Hepatocyte (in vitro differentiated cells): ENCODE measurements at regions not wholly inside any gene's neighbourhood (a gene's known extent, or its start where the extent isn't known, plus 50 kb on each side); places are given as distances from the start of the nearest gene placed in this dataset.

Experiments
- DNase-seq: peaks from one replicate; pipeline ENCODE4 v3.0.0-alpha.2; 2016; ENCODE audit warnings: low spot score
- H2AFZ ChIP-seq: fragments of 200-600 bp; sonication (generic); 2 replicates; pipeline ENCODE4 v1.6.0; 2016; ENCODE audit warnings: antibody characterized with exemption, mild to moderate bottlenecking
- H3K27ac ChIP-seq: fragments of 200-600 bp; sonication (generic); 2 replicates; pipeline ENCODE4 v1.5.1; 2016; ENCODE audit warnings: mild to moderate bottlenecking
- H3K27me3 ChIP-seq: fragments of 200-600 bp; sonication (generic); 2 replicates; pipeline ENCODE4 v1.6.1; 2016
- H3K36me3 ChIP-seq: fragments of 200-600 bp; sonication (generic); replicated peaks from 2 replicates; pipeline ENCODE4 v1.5.1; 2016; ENCODE audit warnings: low read depth; ENCODE audit not compliant: insufficient read depth
- H3K4me1 ChIP-seq: fragments of 200-600 bp; sonication (generic); 2 replicates; pipeline ENCODE4 v1.5.1; 2016; ENCODE audit warnings: mild to moderate bottlenecking, moderate library complexity; ENCODE audit not compliant: insufficient read depth
- H3K4me2 ChIP-seq: fragments of 200-600 bp; sonication (generic); 2 replicates; pipeline ENCODE4 v1.6.0; 2016
- H3K4me3 ChIP-seq: fragments of 200-600 bp; sonication (generic); 2 replicates; pipeline ENCODE4 v1.5.1; 2016; ENCODE audit warnings: mild to moderate bottlenecking
- H3K79me2 ChIP-seq: fragments of 200-600 bp; sonication (generic); 2 replicates; pipeline ENCODE4 v1.6.0; 2017; ENCODE audit warnings: mild to moderate bottlenecking
- H3K9me2 ChIP-seq: fragments of 200-600 bp; sonication (generic); replicated peaks from 2 replicates; pipeline ENCODE4 v1.6.0; 2017; ENCODE audit warnings: mild to moderate bottlenecking; ENCODE audit not compliant: insufficient read depth
- H3K9me3 ChIP-seq: fragments of 200-600 bp; sonication (generic); 2 replicates; pipeline ENCODE4 v1.5.1; 2016; ENCODE audit warnings: low read depth, mild to moderate bottlenecking
- H4K20me1 ChIP-seq: fragments of 200-600 bp; sonication (generic); 2 replicates; pipeline ENCODE4 v1.6.0; 2016; ENCODE audit warnings: mild to moderate bottlenecking; ENCODE audit not compliant: insufficient read depth, poor library complexity, severe bottlenecking
- EZH2 ChIP-seq: fragments of 200-600 bp; sonication (generic); IDR thresholded peaks from 2 replicates; pipeline ENCODE4 v1.6.1; 2016; ENCODE audit warnings: antibody characterized with exemption, mild to moderate bottlenecking, borderline replicate concordance
- EZH2phosphoT487 ChIP-seq: fragments of 200-600 bp; sonication (generic); IDR thresholded peaks from one replicate; pipeline ENCODE4 v1.6.1; 2018; ENCODE audit warnings: antibody characterized with exemption, mild to moderate bottlenecking, low read depth, moderate library complexity; ENCODE audit not compliant: unreplicated experiment, severe bottlenecking
- WGBS: methylation state at CpG from one replicate; pipeline ENCODE4 v1.1.6; 2016; ENCODE audit warnings: low lambda C conversion rate; ENCODE audit errors: missing lambda C conversion rate; 5-methylcytosine and 5-hydroxymethylcytosine counted together
- TF ChIP-seq, protein P1 (sequence below): fragments of 200-600 bp; sonication (generic); IDR thresholded peaks from 2 replicates; pipeline ENCODE4 v1.5.1; 2016; ENCODE audit warnings: antibody characterized with exemption, mild to moderate bottlenecking; ENCODE audit not compliant: poor library complexity

- Histone ChIP-seq H3K27me3 (no peaks in the 10 kb centered on the region), H3K27ac (no peak overlapping the region), H3K9me3 (no peaks in the 10 kb centered on the region), H3K9me2 (no peaks in the 10 kb centered on the region), H3K36me3 (no peaks in the 10 kb centered on the region), H3K4me1 (no peaks in the 10 kb centered on the region), H3K79me2 (no peaks in the 10 kb centered on the region), H3K4me2 (no peak overlapping the region), H3K4me3 (no peak overlapping the region), H2AFZ (no peak overlapping the region), H4K20me1 (no peaks in the 10 kb centered on the region)
- 90% methylated on average over 2 of the region's 2 CpGs for WGBS
- DNase-seq = no peak
- no peak for TF ChIP-seq EZH2phosphoT487
- TF ChIP-seq, protein P1, sequence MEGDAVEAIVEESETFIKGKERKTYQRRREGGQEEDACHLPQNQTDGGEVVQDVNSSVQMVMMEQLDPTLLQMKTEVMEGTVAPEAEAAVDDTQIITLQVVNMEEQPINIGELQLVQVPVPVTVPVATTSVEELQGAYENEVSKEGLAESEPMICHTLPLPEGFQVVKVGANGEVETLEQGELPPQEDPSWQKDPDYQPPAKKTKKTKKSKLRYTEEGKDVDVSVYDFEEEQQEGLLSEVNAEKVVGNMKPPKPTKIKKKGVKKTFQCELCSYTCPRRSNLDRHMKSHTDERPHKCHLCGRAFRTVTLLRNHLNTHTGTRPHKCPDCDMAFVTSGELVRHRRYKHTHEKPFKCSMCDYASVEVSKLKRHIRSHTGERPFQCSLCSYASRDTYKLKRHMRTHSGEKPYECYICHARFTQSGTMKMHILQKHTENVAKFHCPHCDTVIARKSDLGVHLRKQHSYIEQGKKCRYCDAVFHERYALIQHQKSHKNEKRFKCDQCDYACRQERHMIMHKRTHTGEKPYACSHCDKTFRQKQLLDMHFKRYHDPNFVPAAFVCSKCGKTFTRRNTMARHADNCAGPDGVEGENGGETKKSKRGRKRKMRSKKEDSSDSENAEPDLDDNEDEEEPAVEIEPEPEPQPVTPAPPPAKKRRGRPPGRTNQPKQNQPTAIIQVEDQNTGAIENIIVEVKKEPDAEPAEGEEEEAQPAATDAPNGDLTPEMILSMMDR = no peak
- TF ChIP-seq EZH2 = no peak
Measured at GRCh38 chr5:91598216-91598615, 215.1 kb upstream of the ARRDC3 start.

DNA sequence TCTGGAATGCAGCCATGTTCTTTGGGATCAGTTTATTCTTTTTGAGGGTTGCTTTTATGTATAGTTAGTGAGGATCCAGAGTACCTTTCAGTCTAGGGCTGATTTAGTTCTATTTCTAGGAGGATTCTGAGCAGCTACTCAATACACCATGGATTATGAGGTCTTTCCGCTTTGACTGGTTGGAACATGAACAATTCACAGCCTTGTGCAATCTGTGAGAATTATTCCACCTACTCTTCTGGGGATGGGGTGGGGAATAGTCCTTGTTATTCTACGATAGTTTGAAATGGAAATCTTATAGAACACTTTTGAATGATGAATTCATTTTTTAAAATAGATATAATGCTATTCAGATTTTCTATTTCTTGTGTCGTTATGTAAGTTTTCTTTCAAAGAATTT lies 212.3 kb upstream of the ARRDC3 start:
- Histone ChIP-seq H3K4me3 (no peak overlapping the region), H3K9me2 (no peaks in the 10 kb centered on the region), H3K9me3 (peaks cover 3% of the 10 kb centered on the region), H3K4me2 (no peak overlapping the region), H3K4me1 (no peaks in the 10 kb centered on the region), H3K79me2 (no peaks in the 10 kb centered on the region), H3K27me3 (no peaks in the 10 kb centered on the region), H3K27ac (no peak overlapping the region), H2AFZ (no peak overlapping the region), H3K36me3 (no peaks in the 10 kb centered on the region), H4K20me1 (no peaks in the 10 kb centered on the region)
- TF ChIP-seq EZH2 (no peak), EZH2phosphoT487 (no peak)
- TF ChIP-seq, protein P1 = no peak
- DNase-seq = no peak
- 89% methylated on average over 3 of the region's 3 CpGs for WGBS

DNA sequence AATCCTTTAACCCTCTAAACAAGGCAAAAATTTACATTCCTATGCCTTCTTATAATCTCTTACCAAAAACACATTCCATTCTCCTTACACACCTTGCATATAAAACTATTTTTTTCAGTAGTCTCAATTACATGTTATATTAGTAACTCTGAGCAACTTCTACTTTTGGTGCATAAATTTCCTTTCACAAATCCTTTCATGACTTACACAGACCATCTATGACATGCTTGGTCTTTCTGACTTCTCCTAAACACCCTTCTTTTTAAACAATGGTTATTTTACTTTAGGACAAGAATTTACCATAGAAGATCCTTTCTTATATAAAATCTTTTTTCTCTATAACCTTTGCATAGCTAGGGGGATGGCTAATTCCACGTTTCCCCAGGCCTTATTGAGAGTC lies 208.0 kb upstream of the ARRDC3 start:
- no peaks in the 10 kb centered on the region for H3K36me3 ChIP-seq
- no peaks in the 10 kb centered on the region for H3K79me2 ChIP-seq
- DNase-seq = no peak
- 55% methylated on average over 1 of the region's 1 CpG for WGBS
- no peak overlapping the region for H3K4me2 ChIP-seq
- no peak overlapping the region for H3K27ac ChIP-seq
- no peak overlapping the region for H2AFZ ChIP-seq
- H3K4me3 ChIP-seq = no peak overlapping the region
- H3K9me2 ChIP-seq = no peaks in the 10 kb centered on the region
- H3K27me3 ChIP-seq = no peaks in the 10 kb centered on the region
- peaks cover 3% of the 10 kb centered on the region for H3K9me3 ChIP-seq
- H3K4me1 ChIP-seq = no peaks in the 10 kb centered on the region
- no peaks in the 10 kb centered on the region for H4K20me1 ChIP-seq
- TF ChIP-seq, protein P1 = no peak
- no peak for TF ChIP-seq EZH2
- no peak for TF ChIP-seq EZH2phosphoT487

DNA sequence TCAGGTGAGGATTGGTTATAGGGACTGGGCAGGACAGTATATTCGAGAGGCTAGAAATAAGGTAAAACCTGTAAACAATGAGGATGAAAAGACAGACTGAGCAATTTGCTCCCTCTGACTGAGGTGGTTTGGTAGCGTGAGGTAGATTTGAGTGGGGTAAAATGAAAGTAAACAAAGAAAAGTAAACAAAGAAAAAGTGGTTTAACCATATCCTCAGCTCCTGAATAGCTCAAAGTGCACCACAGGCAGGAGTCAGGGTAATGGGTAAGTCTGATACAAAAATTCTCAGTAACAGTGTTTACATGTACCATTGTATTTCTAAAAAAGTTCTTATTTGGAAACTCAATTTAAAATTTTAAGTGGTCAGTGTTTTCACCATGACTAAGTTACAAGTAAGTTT lies 203.1 kb upstream of the ARRDC3 start:
- TF ChIP-seq EZH2 (no peak), EZH2phosphoT487 (no peak)
- TF ChIP-seq, protein P1 = no peak

More for the DNA sequence above, 203.1 kb upstream of the ARRDC3 start:
- Histone ChIP-seq H3K36me3 (no peaks in the 10 kb centered on the region), H4K20me1 (no peaks in the 10 kb centered on the region), H3K4me1 (no peaks in the 10 kb centered on the region), H3K79me2 (no peaks in the 10 kb centered on the region), H3K9me2 (no peaks in the 10 kb centered on the region), H3K9me3 (peaks cover 3% of the 10 kb centered on the region), H3K4me3 (no peak overlapping the region), H2AFZ (no peak overlapping the region), H3K27ac (no peak overlapping the region), H3K4me2 (no peak overlapping the region), H3K27me3 (no peaks in the 10 kb centered on the region)
- 67% methylated on average over 2 of the region's 2 CpGs for WGBS
- no peak for DNase-seq
